ENCODE measurements at regions not wholly inside any gene's neighbourhood (a gene's known extent, or its start where the extent isn't known, plus 50 kb on each side); places are given as distances from the start of the nearest gene placed in this dataset.

- TF ChIP-seq CTCF (conservative IDR thresholded peaks at IDR 0.05) = no peak
- Histone ChIP-seq H4K8ac (replicated peaks; ENCODE audit: insufficient read length, low read depth, low read length) (no peak overlapping the region), H3K27me3 (ENCODE audit: insufficient read depth, low read length) (no peaks in the 10 kb centered on the region), H3K56ac (ENCODE audit: insufficient read length, low read depth, low read length) (no peak overlapping the region), H4K20me1 (ENCODE audit: control insufficient read depth, insufficient read depth, insufficient read length) (no peaks in the 10 kb centered on the region), H2BK20ac (ENCODE audit: low read depth, low read length, poor library complexity, severe bottlenecking) (no peak overlapping the region), H3K23ac (ENCODE audit: insufficient read length, low read depth, low read length) (no peak overlapping the region), H4K91ac (ENCODE audit: insufficient read length, low read depth, low read length) (no peak overlapping the region), H3K79me2 (ENCODE audit: insufficient read depth, low read length) (no peaks in the 10 kb centered on the region), H2AFZ (ENCODE audit: low read length) (no peak overlapping the region), H3T11ph (ENCODE audit: low read length) (no peak overlapping the region), H3K9ac (ENCODE audit: extremely low read depth, insufficient read length, low read length) (no peak overlapping the region), H3K14ac (ENCODE audit: insufficient read depth, low read length) (no peak overlapping the region), H2BK15ac (ENCODE audit: low read depth, low read length) (no peak overlapping the region), H2BK5ac (ENCODE audit: insufficient read length, low read length) (no peak overlapping the region), H3K4me2 (ENCODE audit: insufficient read depth, insufficient read length, low read length) (no peak overlapping the region), H4K5ac (ENCODE audit: insufficient read length, low read depth, low read length) (no peak overlapping the region), H3K4me1 (ENCODE audit: insufficient read depth, low read length) (no peaks in the 10 kb centered on the region), H3K27ac (ENCODE audit: insufficient read length, low read depth, low read length) (no peak overlapping the region), H3K9me3 (ENCODE audit: control insufficient read depth, low read depth, low read length) (no peaks in the 10 kb centered on the region), H3K23me2 (ENCODE audit: insufficient read length, low read depth, low read length, poor library complexity, severe bottlenecking) (no peaks in the 10 kb centered on the region), H3K4ac (ENCODE audit: low read depth, low read length) (no peak overlapping the region), H2BK120ac (ENCODE audit: low read depth, low read length, poor library complexity, severe bottlenecking) (no peak overlapping the region), H3K79me1 (ENCODE audit: insufficient read depth, low read depth, low read length, poor library complexity, severe bottlenecking) (no peaks in the 10 kb centered on the region), H2AK5ac (ENCODE audit: insufficient read length, low read length) (no peak overlapping the region), H3K18ac (ENCODE audit: insufficient read length, low read depth, low read length) (no peak overlapping the region), H2BK12ac (ENCODE audit: insufficient read length, low read depth, low read length) (no peak overlapping the region)
- no CpG with 5 or more reads among the region's 3 CpGs for WGBS (ENCODE audit: extremely low coverage, insufficient read length, low lambda C conversion rate)
- Mint-ChIP-seq H3K36me3 (ENCODE audit: insufficient read depth in 1 of 3, low read depth in 3 of 3) (no peaks in the 10 kb centered on the region), H3K27me3 (ENCODE audit: low read depth) (no peaks in the 10 kb centered on the region), H3K4me1 (peaks cover 16 to 17% of the 10 kb centered on the region in 2 experiments), H3K27ac (peak overlapping the region in 2 of 3 experiments; percentile 69 to 91; a peak in 5 of 7 replicates), H3K4me3 (no peak overlapping the region), H3K9me3 (no peaks in the 10 kb centered on the region)
- no peak for DNase-seq
Measured at GRCh38 chr5:106797996-106798395, 872.7 kb downstream of the EFNA5 start.
